H1 (cell line): ENCODE measurements at regions not wholly inside any gene's neighbourhood (a gene's known extent, or its start where the extent isn't known, plus 50 kb on each side); places are given as distances from the start of the nearest gene placed in this dataset.

Source experiments
- CTCF ChIA-PET: fragments of 300-600 bp; sonication (Branson Sonifier 250); formaldehyde crosslinking; loops from one replicate; lab custom pipeline; 2021; ENCODE audit not compliant: partially characterized antibody; lab: Charles Lee
- POLR2A ChIA-PET: fragments of 300-600 bp; sonication (Branson Sonifier 250); formaldehyde crosslinking; loops from one replicate; lab custom pipeline; 2021; ENCODE audit warnings: inconsistent platforms; ENCODE audit not compliant: partially characterized antibody; lab: Charles Lee
- DNase-seq, 2 experiments: peaks; one replicate each; pipeline versions ENCODE4 v3.0.0 to v3.0.0-alpha.2; 2010 to 2022; ENCODE audit warnings: low spot score in 2 of 2, low read depth in 1 of 2, mixed read lengths in 1 of 2
- FAIRE-seq: peaks from 2 replicates; lab custom pipeline; 2011; peaks lifted over from hg19 to GRCh38; lab: Jason Lieb, UNC
- H2AFZ ChIP-seq: 2 replicates; pipeline ENCODE4 v1.8.1; 2012; ENCODE audit warnings: low read length, inconsistent platforms
- H2AK5ac ChIP-seq: 2 replicates; pipeline ENCODE4 v1.6.1; 2013; ENCODE audit warnings: low read depth, low read length
- H2BK120ac ChIP-seq: replicated peaks from 2 replicates; pipeline ENCODE3; 2013; ENCODE audit warnings: low read depth, low read length, inconsistent platforms
- H2BK12ac ChIP-seq: 2 replicates; pipeline ENCODE4 v1.6.1; 2013; ENCODE audit warnings: low read depth, low read length
- H2BK15ac ChIP-seq: 2 replicates; pipeline ENCODE4 v1.6.1; 2013; ENCODE audit warnings: low read length
- H2BK20ac ChIP-seq: 2 replicates; pipeline ENCODE4 v1.6.1; 2013; ENCODE audit warnings: low read length
- H2BK5ac ChIP-seq: 2 replicates; pipeline ENCODE4 v1.6.1; 2013; ENCODE audit warnings: low read depth, low read length
- H3K14ac ChIP-seq: 2 replicates; pipeline ENCODE4 v1.6.1; 2013; ENCODE audit warnings: inconsistent platforms; ENCODE audit not compliant: insufficient read length
- H3K18ac ChIP-seq: 2 replicates; pipeline ENCODE4 v1.6.1; 2013; ENCODE audit warnings: low read length; ENCODE audit errors: extremely low read depth
- H3K23ac ChIP-seq: 2 replicates; pipeline ENCODE4 v1.6.1; 2013; ENCODE audit warnings: inconsistent platforms; ENCODE audit not compliant: insufficient read length
- H3K23me2 ChIP-seq: 2 replicates; pipeline ENCODE4 v1.6.1; 2013; ENCODE audit warnings: low read depth, low read length
- H3K27ac ChIP-seq: 2 replicates; pipeline ENCODE4 v1.6.1; 2011; ENCODE audit warnings: low read depth, low read length, inconsistent platforms
- H3K27me3 ChIP-seq, 4 experiments: replicated peaks in 1 of 4; 1 replicate in 1 of 4; 2 replicates in 3 of 4; pipeline versions ENCODE4 v1.6.1 to v1.8.1; 2011 to 2013; ENCODE audit warnings: low read length in 3 of 4, mild to moderate bottlenecking in 3 of 4, inconsistent platforms in 2 of 4, mixed read lengths in 2 of 4, moderate library complexity in 1 of 4; ENCODE audit not compliant: control insufficient read depth in 3 of 4, insufficient read depth in 3 of 4; ENCODE audit errors: extremely low read depth in 1 of 4
- H3K36me3 ChIP-seq, 4 experiments: 2 replicates each; pipeline versions ENCODE4 v1.6.1 to v1.8.1; 2011 to 2013; ENCODE audit warnings: mild to moderate bottlenecking in 4 of 4, low read length in 3 of 4, moderate library complexity in 2 of 4, control low read depth in 1 of 4, inconsistent platforms in 1 of 4; ENCODE audit not compliant: insufficient read depth in 4 of 4, control insufficient read depth in 2 of 4
- H3K4ac ChIP-seq: replicated peaks from 2 replicates; pipeline ENCODE3; 2013; ENCODE audit warnings: low read length, low read depth, mixed read lengths, inconsistent platforms; ENCODE audit not compliant: insufficient read length
- H3K4me1 ChIP-seq, 4 experiments: replicated peaks in 1 of 4; 1 replicate in 1 of 4; 2 replicates in 3 of 4; pipeline versions ENCODE4 v1.6.1 to v1.8.1; 2011 to 2013; ENCODE audit warnings: low read length in 3 of 4, inconsistent platforms in 2 of 4, mixed read lengths in 1 of 4; ENCODE audit not compliant: insufficient read depth in 4 of 4, control insufficient read depth in 3 of 4
- H3K4me2 ChIP-seq, 2 experiments: 2 replicates each; pipeline versions ENCODE4 v1.6.1 to v1.8.1; 2011 to 2013; ENCODE audit warnings: low read depth in 2 of 2, low read length in 2 of 2, control low read depth in 1 of 2, inconsistent platforms in 1 of 2, mild to moderate bottlenecking in 1 of 2; ENCODE audit not compliant: insufficient read depth in 1 of 2
- H3K4me3 ChIP-seq, 4 experiments: fragments of 200-600, 300-600 bp in 1 of 4; sonication (generic), shearing (Covaris generic), sonication (Bioruptor Twin) in 1 of 4; 2 replicates each; pipeline versions ENCODE4 v1.5.1 to v1.8.1; 2011 to 2016; ENCODE audit warnings: low read length in 4 of 4, low read depth in 3 of 4, control low read depth in 2 of 4, inconsistent platforms in 2 of 4, mild to moderate bottlenecking in 2 of 4, mixed read lengths in 1 of 4, moderate library complexity in 1 of 4; ENCODE audit not compliant: insufficient read depth in 2 of 4; ENCODE audit errors: extremely low read depth in 1 of 4
- H3K56ac ChIP-seq: replicated peaks from 2 replicates; pipeline ENCODE3; 2013; ENCODE audit warnings: low read depth, mild to moderate bottlenecking, mixed read lengths, low read length, inconsistent platforms; ENCODE audit not compliant: insufficient read length
- H3K79me1 ChIP-seq: 2 replicates; pipeline ENCODE4 v1.6.1; 2013; ENCODE audit warnings: low read depth, low read length, control low read depth
- H3K79me2 ChIP-seq, 2 experiments: 2 replicates each; pipeline versions ENCODE4 v1.6.1 to v1.8.1; 2012 to 2013; ENCODE audit warnings: low read length in 2 of 2, mild to moderate bottlenecking in 2 of 2, inconsistent platforms in 1 of 2; ENCODE audit not compliant: insufficient read depth in 2 of 2, control insufficient read depth in 1 of 2
- H3K9ac ChIP-seq, 4 experiments: replicated peaks in 1 of 4; 1 replicate in 1 of 4; 2 replicates in 3 of 4; pipeline versions ENCODE4 v1.6.1 to v1.8.1; 2011 to 2013; ENCODE audit warnings: low read depth in 3 of 4, low read length in 3 of 4, control low read depth in 2 of 4, mild to moderate bottlenecking in 2 of 4, moderate library complexity in 2 of 4, inconsistent platforms in 1 of 4; ENCODE audit errors: extremely low read depth in 1 of 4
- H3K9me3 ChIP-seq, 2 experiments: 2 replicates each; pipeline versions ENCODE4 v1.6.1 to v1.8.1; 2012 to 2013; ENCODE audit warnings: mild to moderate bottlenecking in 2 of 2, moderate library complexity in 2 of 2, control low read depth in 1 of 2, inconsistent platforms in 1 of 2, low read depth in 1 of 2, low read length in 1 of 2, mixed read lengths in 1 of 2; ENCODE audit not compliant: insufficient read depth in 2 of 2
- H4K20me1 ChIP-seq, 2 experiments: replicated peaks in 1 of 2; 2 replicates each; pipeline versions ENCODE3 to v1.8.1; 2011 to 2013; ENCODE audit warnings: inconsistent platforms in 2 of 2, low read length in 2 of 2, mild to moderate bottlenecking in 1 of 2; ENCODE audit not compliant: insufficient read depth in 2 of 2, control insufficient read depth in 1 of 2
- H4K5ac ChIP-seq: 2 replicates; pipeline ENCODE4 v1.6.1; 2013; ENCODE audit warnings: low read length, low read depth, mixed read lengths, inconsistent platforms; ENCODE audit not compliant: insufficient read length
- H4K8ac ChIP-seq: 2 replicates; pipeline ENCODE4 v1.8.0; 2013; ENCODE audit warnings: mild to moderate bottlenecking, moderate library complexity, low read length, inconsistent platforms; ENCODE audit not compliant: insufficient read depth; ENCODE audit errors: extremely low read depth
- H4K91ac ChIP-seq: replicated peaks from 2 replicates; pipeline ENCODE3; 2013; ENCODE audit warnings: low read length, mixed read lengths, inconsistent platforms; ENCODE audit not compliant: insufficient read length
- ASH2L ChIP-seq: fragments of 200-600, 300-600 bp; sonication (generic); IDR thresholded peaks from one replicate; pipeline ENCODE4 v1.7.1; 2017; ENCODE audit warnings: low read length
- BRCA1 ChIP-seq: IDR thresholded peaks from 2 replicates; pipeline ENCODE4 v1.6.1; 2012; ENCODE audit warnings: low read depth, low read length, improper control_type of control experiment
- EGR1 ChIP-seq: IDR thresholded peaks from 2 replicates; pipeline ENCODE4 v1.6.1; 2011; ENCODE audit warnings: low read depth, low read length, borderline replicate concordance
- EZH2 ChIP-seq: fragments of 200-600 bp; sonication (generic); IDR thresholded peaks from 2 replicates; pipeline ENCODE4 v1.7.1; 2012; ENCODE audit warnings: low read depth, mild to moderate bottlenecking, moderate library complexity, low read length, inconsistent platforms; ENCODE audit not compliant: severe bottlenecking
- FOSL1 ChIP-seq: IDR thresholded peaks from 2 replicates; pipeline ENCODE4 v1.6.1; 2011; ENCODE audit warnings: mild to moderate bottlenecking, low read depth, low read length, moderate library complexity; ENCODE audit not compliant: insufficient read depth
- RFX5 ChIP-seq: IDR thresholded peaks from 2 replicates; pipeline ENCODE4 v1.6.1; 2011; ENCODE audit warnings: low read depth, low read length, improper control_type of control experiment, borderline replicate concordance
- SAP30 ChIP-seq: fragments of 300-600 bp; sonication (generic); IDR thresholded peaks from 2 replicates; pipeline ENCODE4 v1.7.1; 2012; ENCODE audit warnings: low read length, moderate library complexity, mild to moderate bottlenecking, inconsistent platforms; ENCODE audit not compliant: insufficient read depth, insufficient replicate concordance
- SIRT6 ChIP-seq: IDR thresholded peaks from one replicate; pipeline ENCODE4 v1.7.1; 2012; ENCODE audit warnings: low read length, inconsistent platforms
- TCF12 ChIP-seq: IDR thresholded peaks from 2 replicates; pipeline ENCODE4 v1.6.1; 2011; ENCODE audit warnings: low read depth, mild to moderate bottlenecking, low read length
- TEAD4 ChIP-seq: IDR thresholded peaks from 2 replicates; pipeline ENCODE4 v1.6.1; 2012; ENCODE audit warnings: low read depth, low read length, inconsistent platforms, mixed read lengths
- WGBS, 2 experiments: shearing (Covaris generic) in 1 of 2; methylation state at CpG; one replicate each; pipeline versions ENCODE4 v1.1.6 to v1.1.7; 2013 to 2015; ENCODE audit warnings: low lambda C conversion rate in 2 of 2, mixed read lengths in 2 of 2, inconsistent platforms in 1 of 2, low coverage in 1 of 2, missing lambda C conversion rate in 1 of 2; ENCODE audit not compliant: insufficient replicate concordance in 2 of 2, insufficient coverage in 1 of 2, insufficient read length in 1 of 2; ENCODE audit errors: extremely low coverage in 1 of 2, missing lambda C conversion rate in 1 of 2; 5-methylcytosine and 5-hydroxymethylcytosine counted together
- TF ChIP-seq, protein P1 (sequence below): IDR thresholded peaks from 2 replicates; pipeline ENCODE4 v1.6.1; 2011; ENCODE audit warnings: low read length, improper control_type of control experiment

DNA sequence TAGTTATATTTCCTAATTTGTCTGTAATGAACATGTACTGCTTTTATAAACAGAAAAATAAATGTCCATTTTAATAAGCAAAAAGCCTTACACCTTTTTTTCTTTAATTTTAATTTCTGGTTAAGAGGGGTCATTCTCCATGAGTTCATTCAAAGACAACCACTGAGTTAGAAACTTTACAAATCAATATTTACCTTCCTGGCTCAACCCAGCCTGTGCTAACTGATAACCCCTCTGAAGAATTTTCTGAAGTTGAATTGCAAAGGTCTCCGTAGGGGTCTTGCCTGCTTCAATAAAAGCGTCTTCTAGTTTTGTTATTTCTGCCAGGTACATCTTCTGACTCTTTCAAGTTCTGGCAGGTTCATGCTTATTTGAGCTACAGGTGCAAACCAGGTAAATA, 440.4 kb upstream of the SALL1 start:
- no peaks in the 10 kb centered on the region for H3K79me2 ChIP-seq
- no peak overlapping the region for H3K14ac ChIP-seq
- no peak overlapping the region for H3K4me3 ChIP-seq
- H3K9me3 ChIP-seq, result no peaks in the 10 kb centered on the region
- no peak overlapping the region for H2BK12ac ChIP-seq
- no peak overlapping the region for H2BK5ac ChIP-seq
- no peaks in the 10 kb centered on the region for H3K27me3 ChIP-seq
- H3K79me1 ChIP-seq, result no peaks in the 10 kb centered on the region
- TF ChIP-seq SIRT6, result no peak
- no peak for TF ChIP-seq ASH2L
- TF ChIP-seq TEAD4, result no peak
- TF ChIP-seq BRCA1, result no peak
- TF ChIP-seq SAP30, result no peak
- no peak for TF ChIP-seq RFX5
- no peak for TF ChIP-seq TCF12
- no peak for TF ChIP-seq FOSL1
- TF ChIP-seq, protein P1, sequence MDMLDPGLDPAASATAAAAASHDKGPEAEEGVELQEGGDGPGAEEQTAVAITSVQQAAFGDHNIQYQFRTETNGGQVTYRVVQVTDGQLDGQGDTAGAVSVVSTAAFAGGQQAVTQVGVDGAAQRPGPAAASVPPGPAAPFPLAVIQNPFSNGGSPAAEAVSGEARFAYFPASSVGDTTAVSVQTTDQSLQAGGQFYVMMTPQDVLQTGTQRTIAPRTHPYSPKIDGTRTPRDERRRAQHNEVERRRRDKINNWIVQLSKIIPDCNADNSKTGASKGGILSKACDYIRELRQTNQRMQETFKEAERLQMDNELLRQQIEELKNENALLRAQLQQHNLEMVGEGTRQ, result no peak
- no peak for TF ChIP-seq EGR1
- no peak for TF ChIP-seq EZH2
- H4K91ac ChIP-seq, result no peak overlapping the region
- WGBS, 2 experiments, result 21% methylated on average over 2 of the region's 2 CpGs; no CpG with 5 or more reads in 1 of the 2 experiments
- peaks cover 0 to 9% (median 5%) of the 10 kb centered on the region in 4 experiments; a peak in 4 of 7 replicates for H3K4me1 ChIP-seq
- no peak overlapping the region for H2AK5ac ChIP-seq
- no peak overlapping the region for H4K5ac ChIP-seq
- H3K4me2 ChIP-seq, result no peak overlapping the region; a peak in 1 of 4 replicates
- CTCF ChIA-PET, result interaction anchor here (0.6 kb wide), 1 partner anchor 170 kb away, joined by 3 read pairs; no protein-coding TSS in a partner anchor
- POLR2A ChIA-PET, result no interaction called here
- no peak overlapping the region for H3K56ac ChIP-seq
- no peak overlapping the region for H3K18ac ChIP-seq
- H3K23me2 ChIP-seq, result no peaks in the 10 kb centered on the region
- no peak for FAIRE-seq
- H4K8ac ChIP-seq, result no peak overlapping the region
- H2BK20ac ChIP-seq, result no peak overlapping the region
- no peak for DNase-seq
- no peak overlapping the region for H2BK15ac ChIP-seq
- H3K23ac ChIP-seq, result no peak overlapping the region
- no peak overlapping the region for H3K9ac ChIP-seq
- H2BK120ac ChIP-seq, result no peak overlapping the region
- 0 out of 2 replicates have a peak overlapping the region, but pooled peaks have one; percentile 78 for H2AFZ ChIP-seq
- no peak overlapping the region for H3K27ac ChIP-seq
- no peak overlapping the region for H3K4ac ChIP-seq
- no peaks in the 10 kb centered on the region for H3K36me3 ChIP-seq
- no peaks in the 10 kb centered on the region for H4K20me1 ChIP-seq
